ENCODE measurements at regions not wholly inside any gene's neighbourhood (a gene's known extent, or its start where the extent isn't known, plus 50 kb on each side); places are given as distances from the start of the nearest gene placed in this dataset.
A peak's percentile ranks its signal among the peaks of the same experiment; 100 is the strongest.

DNA sequence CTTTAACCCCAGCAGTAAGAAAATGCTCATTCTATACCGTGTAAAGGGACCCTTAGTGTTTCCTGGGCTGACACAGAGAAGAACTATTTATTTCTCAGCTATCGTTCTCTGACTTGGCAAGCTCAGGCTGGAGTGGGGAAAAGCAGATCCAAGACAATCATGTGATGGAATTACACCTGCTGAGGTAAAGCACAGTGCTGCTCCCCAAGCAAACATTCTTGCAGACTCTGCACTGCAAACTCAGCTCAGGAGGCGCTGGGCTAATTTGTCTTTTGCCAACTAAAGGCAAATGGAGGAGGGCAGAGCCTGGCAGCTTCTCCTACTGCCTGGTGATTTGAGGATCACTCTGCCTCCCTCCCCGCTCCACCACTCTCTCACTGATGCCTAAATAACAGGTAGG, 57.8 kb upstream of the FUT8 start:
- DNase-seq (ENCODE audit: low spot score): no peak

DNA sequence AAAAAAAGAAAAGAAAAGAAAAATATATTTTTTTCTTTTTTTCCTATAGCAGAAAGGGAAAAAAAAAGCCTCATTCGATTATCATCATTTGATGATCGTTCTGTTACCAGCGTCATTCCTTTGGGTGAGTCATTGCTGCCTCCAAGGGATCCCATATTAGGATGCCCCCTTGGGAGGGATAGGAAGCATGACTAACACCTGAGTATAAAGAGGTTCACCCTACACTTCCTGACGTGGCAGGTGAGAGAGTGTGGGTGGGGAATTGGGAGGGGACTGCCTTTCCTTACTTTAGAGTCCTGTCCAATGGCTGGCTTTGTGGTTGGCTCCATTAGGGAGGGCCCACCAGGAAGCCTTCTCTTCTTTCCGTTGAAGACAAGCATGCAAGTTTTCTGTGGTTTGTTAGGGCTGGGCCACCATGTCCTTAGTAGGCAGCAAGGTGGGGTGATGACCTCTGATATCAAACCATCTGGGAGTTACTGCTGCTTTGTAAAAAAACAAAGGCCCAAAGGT, 56.1 kb upstream of the FUT8 start:
- DNase-seq (ENCODE audit: low spot score): peak; percentile 65

DNA sequence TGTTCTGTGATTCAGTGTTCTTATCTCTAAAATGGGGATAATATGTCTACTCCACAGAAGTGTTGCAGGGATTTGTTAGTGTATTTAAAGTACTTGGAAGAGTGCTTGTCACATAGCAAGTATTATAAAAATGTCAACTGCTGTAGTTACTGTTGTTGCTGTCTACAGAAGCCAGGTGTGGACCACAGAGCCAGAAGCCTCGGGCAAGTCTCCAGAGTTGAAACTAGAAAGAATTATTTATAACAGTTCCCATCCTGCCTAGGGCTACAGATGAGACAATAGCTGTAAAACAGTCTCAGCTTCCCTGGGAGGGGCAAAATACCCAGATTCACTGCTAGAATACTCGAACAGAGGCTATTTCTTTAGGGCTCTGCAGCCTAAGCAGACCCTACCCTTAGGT, 55.4 kb upstream of the FUT8 start:
- no peak for DNase-seq (ENCODE audit: low spot score)

DNA sequence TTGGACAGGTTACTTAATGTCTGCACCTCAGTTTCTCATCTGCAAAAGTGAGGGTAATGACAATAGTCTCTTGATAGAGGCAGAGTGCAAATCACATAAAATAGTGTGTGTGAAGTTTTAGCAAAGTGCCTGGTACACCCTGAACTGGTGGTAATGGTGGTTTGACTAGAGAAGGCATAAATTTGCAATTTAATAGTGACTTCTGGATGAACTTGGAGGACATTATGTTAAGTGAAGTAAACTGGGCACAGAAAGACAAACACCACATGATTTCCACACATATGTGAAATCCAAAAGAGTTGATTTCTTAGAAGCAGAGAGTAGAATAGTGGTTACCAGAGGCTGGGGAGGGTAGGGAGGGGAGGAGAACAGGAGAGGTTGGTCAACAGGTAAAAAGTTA, 54.8 kb upstream of the FUT8 start:
- DNase-seq (ENCODE audit: low spot score): no peak

DNA sequence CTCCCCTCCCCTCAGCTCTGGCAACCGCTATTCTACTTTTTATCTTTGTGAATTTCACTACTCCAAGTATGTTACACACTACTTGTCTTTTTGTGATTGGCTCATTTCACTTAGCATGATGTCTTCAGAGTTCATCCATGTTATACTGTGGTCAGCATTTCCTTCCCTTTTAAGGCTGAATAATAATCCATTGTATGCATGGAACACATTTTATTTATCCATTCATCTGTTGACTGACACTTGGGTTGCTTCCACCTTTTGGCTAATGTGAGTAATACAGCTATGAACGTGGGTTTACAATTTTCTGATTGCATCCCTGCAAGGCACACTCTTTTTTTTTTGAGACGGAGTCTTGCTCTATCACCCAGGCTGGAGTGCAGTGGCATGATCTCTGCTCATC, 53.0 kb upstream of the FUT8 start:
- DNase-seq (ENCODE audit: low spot score): no peak

DNA sequence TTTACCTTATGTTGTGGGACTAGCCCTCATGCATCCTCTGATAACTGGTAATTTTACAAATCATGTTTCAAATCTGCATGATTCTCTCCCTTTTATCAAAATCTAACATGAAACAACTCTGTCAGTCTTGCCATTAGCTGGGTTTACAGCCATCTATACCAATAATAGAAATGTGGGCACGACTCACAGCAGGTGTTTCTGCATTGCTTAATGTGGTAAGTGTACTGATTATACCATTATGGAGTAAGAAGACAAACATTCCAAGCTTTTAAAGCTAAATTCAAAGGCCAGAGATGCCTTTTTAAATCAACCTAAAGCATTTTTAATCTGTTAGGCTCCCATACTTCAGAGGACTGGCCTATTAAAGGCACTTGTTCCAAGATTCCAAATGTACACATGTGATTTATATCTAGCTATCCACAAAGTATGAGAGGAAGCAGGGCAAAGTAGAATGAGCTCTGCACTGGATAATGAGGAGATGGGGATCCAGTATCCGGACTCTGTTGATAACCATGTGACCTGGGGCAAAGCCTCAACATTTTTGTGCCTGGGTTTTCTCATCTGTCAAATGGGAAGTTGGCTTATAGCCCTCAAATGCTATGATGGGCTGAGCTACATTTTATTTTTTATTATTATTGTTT, 52.3 kb upstream of the FUT8 start:
- no peak for DNase-seq (ENCODE audit: low spot score)

DNA sequence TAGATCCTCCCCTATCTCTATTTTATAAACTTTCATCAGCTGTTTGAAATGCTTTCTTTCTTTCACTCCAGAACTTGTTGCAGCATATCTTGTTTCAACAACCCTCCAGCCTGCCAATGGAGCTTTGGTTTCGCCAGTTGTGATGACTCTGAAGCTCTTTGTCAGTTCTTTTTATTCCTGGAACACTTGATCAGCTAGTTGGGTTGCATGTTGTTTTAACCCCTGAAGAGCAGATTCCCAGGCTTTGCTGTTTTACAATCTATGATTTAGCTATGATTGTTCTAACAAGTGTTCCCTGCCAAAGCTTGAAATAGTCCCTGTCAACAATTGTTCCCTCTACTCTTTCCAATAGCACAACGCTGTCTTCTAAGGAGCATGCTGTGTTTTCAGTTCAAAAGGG, 50.6 kb upstream of the FUT8 start:
- peak; percentile 59 for DNase-seq (ENCODE audit: low spot score)
